IPS-20b (cell line): ENCODE measurements at regions not wholly inside any gene's neighbourhood (a gene's known extent, or its start where the extent isn't known, plus 50 kb on each side); places are given as distances from the start of the nearest gene placed in this dataset.

ENCODE experiments used
- H3K27ac ChIP-seq: one replicate; pipeline ENCODE4 v1.5.1; 2013; ENCODE audit warnings: low read length
- H3K27me3 ChIP-seq: 2 replicates; pipeline ENCODE4 v1.6.1; 2013; ENCODE audit warnings: mild to moderate bottlenecking, low read length, inconsistent platforms; ENCODE audit not compliant: insufficient read depth
- H3K36me3 ChIP-seq: 2 replicates; pipeline ENCODE4 v1.6.1; 2013; ENCODE audit warnings: low read depth, mild to moderate bottlenecking, inconsistent platforms, low read length, moderate library complexity; ENCODE audit not compliant: insufficient read depth
- H3K4me1 ChIP-seq: 2 replicates; pipeline ENCODE4 v1.6.1; 2013; ENCODE audit warnings: mild to moderate bottlenecking, control low read depth, inconsistent platforms, low read length, moderate library complexity; ENCODE audit not compliant: insufficient read depth
- H3K4me3 ChIP-seq: 2 replicates; pipeline ENCODE4 v1.5.1; 2013; ENCODE audit warnings: mild to moderate bottlenecking, low read length, inconsistent platforms
- H3K9ac ChIP-seq: 2 replicates; pipeline ENCODE4 v1.6.1; 2013; ENCODE audit warnings: low read depth, mild to moderate bottlenecking, inconsistent platforms, low read length, moderate library complexity
- H3K9me3 ChIP-seq: 2 replicates; pipeline ENCODE4 v1.6.1; 2013; ENCODE audit warnings: mild to moderate bottlenecking, low read depth, low read length, inconsistent platforms; ENCODE audit not compliant: insufficient read depth

DNA sequence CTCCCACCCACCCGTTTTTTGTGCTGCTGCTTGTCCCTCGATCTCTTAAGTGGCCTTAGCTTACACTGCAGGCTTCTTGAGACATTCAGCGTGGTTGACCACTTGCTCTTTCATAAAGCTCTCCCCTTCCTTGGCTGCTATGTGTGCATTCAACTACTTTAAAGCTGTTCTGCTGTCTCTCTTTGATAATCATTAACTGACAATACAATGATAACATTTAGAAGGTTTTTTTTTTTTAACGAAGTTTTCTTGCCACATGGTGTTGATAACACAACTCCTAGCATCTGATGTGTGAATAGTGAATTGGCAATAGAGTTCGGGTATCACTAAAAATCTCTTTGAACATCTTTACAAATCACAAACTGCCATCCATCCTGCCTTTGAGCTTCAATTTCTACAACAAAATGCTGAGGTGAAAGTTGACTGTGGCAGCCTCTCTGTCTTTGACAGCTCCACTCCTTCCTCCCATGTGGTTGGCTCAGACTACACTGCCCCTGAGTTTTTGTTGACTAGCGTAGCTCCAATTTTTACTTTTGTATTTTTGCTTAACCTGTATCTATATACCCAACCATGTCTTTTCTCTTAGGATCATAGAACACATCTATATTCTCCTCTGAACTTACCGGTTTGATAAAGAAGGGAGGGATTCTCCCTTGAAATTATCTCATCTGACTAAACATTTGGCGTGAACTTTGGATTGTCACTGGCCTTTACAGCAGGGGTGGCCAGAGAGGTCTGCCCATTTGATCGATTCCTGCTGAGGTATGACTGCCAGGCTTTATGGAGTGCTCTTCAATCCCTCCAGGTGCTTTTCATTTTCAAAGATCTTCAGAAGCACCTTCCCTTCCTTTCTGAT lies 409.4 kb upstream of the CD180 start:
- Histone ChIP-seq H3K9ac (no peak overlapping the region), H3K4me3 (no peak overlapping the region), H3K4me1 (no peaks in the 10 kb centered on the region), H3K27me3 (no peaks in the 10 kb centered on the region), H3K27ac (no peak overlapping the region), H3K36me3 (no peaks in the 10 kb centered on the region), H3K9me3 (peaks cover 18% of the 10 kb centered on the region)

DNA sequence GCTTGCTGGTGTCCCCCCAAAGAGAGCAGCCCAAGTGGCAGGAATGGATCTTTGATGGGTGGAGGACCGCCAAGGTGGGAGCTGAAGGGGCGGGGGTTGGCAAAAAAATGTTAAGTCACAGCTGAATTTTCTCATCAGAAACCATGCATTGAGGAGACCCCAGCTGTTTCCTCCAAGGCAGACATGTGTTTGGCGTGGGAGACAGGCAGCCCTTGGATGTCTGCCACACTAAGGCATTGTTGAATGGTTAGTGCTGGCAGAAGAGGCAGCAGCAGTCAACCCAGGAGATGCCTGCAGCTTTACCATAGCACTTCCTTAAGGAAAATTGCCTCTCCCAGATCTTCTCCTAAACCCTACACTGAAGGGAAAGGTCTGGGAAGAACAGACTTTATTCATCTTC lies 394.9 kb upstream of the CD180 start:
- no peaks in the 10 kb centered on the region for H3K36me3 ChIP-seq
- no peaks in the 10 kb centered on the region for H3K9me3 ChIP-seq
- no peak overlapping the region for H3K27ac ChIP-seq
- H3K4me1 ChIP-seq: no peaks in the 10 kb centered on the region
- H3K4me3 ChIP-seq: no peak overlapping the region
- H3K27me3 ChIP-seq: no peaks in the 10 kb centered on the region
- no peak overlapping the region for H3K9ac ChIP-seq

DNA sequence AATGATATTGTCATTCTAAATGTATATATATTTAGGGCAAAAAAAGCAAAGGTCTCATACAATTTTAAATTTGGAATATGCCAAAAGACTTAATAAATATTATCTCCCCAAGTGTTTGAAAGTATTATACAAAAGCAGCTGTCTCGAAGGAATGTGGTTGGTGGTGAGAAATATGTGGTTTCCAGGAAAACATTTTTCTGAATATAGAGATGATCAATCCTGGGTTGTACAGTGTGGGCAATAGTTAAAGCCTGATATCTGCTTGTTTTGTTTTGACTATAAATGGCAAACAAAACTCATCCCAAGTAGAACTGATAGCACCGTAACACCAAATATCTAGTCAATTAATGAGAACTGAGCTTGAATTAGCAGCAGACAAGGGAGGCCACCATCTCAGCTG lies 391.8 kb upstream of the CD180 start:
- Histone ChIP-seq H3K4me3 (no peak overlapping the region), H3K9me3 (no peaks in the 10 kb centered on the region), H3K27me3 (no peaks in the 10 kb centered on the region), H3K9ac (no peak overlapping the region), H3K27ac (no peak overlapping the region), H3K4me1 (no peaks in the 10 kb centered on the region), H3K36me3 (no peaks in the 10 kb centered on the region)

DNA sequence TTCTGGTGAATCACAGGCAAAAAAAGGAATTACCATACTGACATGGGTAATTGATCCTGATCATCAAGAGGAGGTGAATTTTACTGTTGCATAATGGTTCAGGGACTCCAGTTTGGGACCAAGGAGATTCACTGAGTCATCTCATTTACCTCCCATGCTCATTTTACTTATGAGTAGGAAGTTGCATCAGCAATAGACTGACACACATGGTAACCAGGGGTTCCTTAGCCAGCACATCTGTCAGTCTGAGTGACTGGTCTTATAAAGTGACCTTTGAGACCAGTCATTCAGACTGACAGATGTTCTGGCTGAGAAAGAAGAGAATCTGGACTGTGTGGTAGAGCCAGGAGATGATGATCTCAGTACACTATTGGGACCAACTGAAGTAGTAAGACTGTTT lies 384.6 kb upstream of the CD180 start:
- no peak overlapping the region for H3K4me3 ChIP-seq
- no peaks in the 10 kb centered on the region for H3K27me3 ChIP-seq
- H3K27ac ChIP-seq: no peak overlapping the region
- H3K9ac ChIP-seq: no peak overlapping the region
- no peaks in the 10 kb centered on the region for H3K36me3 ChIP-seq
- H3K9me3 ChIP-seq: no peaks in the 10 kb centered on the region
- no peaks in the 10 kb centered on the region for H3K4me1 ChIP-seq

DNA sequence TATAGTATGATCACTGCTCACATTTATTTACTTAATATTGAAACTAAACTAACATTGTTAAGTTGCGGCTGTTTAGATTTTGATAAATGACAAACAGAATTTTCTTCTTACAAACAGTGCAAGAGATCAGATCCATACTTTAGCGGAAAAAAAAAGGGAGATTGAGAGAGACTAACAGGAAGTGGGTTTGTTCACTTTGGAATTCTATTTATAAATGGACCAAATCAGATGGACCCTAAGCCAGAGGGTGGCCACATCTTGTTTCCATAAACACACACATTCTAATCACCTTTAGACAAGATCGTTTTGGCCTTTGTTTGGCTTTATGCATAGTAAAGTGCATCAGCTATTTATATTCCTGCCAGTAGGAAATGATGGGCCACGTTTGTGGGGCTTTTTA lies 381.4 kb upstream of the CD180 start:
- Histone ChIP-seq H3K27me3 (no peaks in the 10 kb centered on the region), H3K9me3 (no peaks in the 10 kb centered on the region), H3K9ac (no peak overlapping the region), H3K4me1 (no peaks in the 10 kb centered on the region), H3K27ac (no peak overlapping the region), H3K36me3 (no peaks in the 10 kb centered on the region), H3K4me3 (no peak overlapping the region)

DNA sequence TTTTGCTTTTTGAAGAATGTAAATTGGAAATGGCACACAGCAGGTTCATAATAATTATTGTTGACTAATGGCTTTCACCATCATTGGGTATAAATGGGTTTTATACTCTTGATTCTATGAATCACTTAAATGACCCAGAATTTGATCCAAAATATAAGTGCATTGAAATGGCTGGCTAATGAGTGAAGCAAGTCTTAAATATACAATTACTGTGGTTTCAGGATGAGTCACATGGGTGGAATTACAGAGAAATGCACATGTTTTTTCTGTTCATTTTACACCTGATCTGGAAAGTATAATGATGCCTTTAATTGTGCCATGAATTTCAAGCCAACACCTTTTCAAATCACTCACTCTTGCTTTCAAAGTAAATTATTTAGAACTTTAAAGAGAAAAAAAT lies 380.8 kb upstream of the CD180 start:
- Histone ChIP-seq H3K27ac (no peak overlapping the region), H3K4me1 (no peaks in the 10 kb centered on the region), H3K4me3 (no peak overlapping the region), H3K9ac (no peak overlapping the region), H3K36me3 (no peaks in the 10 kb centered on the region), H3K27me3 (no peaks in the 10 kb centered on the region), H3K9me3 (no peaks in the 10 kb centered on the region)

DNA sequence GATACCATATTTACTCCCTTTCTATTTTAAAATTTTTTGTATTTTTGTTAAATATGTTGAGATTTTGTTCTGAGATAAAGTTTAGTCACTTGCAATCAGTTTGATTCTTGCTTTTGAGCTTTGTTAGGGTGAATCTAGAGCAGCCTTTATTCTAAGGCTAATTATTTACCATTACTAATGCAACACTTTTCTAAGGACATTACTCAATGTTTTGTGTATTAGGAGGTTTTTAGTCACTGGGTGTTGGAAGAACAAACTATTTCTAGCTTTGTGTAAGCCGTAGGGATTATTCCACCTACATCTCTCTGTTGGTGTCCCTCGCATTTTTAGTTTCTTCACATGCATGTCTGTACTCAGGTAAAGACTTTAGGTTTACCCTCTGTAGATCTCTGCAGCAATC lies 379.5 kb upstream of the CD180 start:
- Histone ChIP-seq H3K9ac (no peak overlapping the region), H3K36me3 (no peaks in the 10 kb centered on the region), H3K27ac (no peak overlapping the region), H3K4me1 (no peaks in the 10 kb centered on the region), H3K9me3 (no peaks in the 10 kb centered on the region), H3K27me3 (no peaks in the 10 kb centered on the region), H3K4me3 (no peak overlapping the region)

DNA sequence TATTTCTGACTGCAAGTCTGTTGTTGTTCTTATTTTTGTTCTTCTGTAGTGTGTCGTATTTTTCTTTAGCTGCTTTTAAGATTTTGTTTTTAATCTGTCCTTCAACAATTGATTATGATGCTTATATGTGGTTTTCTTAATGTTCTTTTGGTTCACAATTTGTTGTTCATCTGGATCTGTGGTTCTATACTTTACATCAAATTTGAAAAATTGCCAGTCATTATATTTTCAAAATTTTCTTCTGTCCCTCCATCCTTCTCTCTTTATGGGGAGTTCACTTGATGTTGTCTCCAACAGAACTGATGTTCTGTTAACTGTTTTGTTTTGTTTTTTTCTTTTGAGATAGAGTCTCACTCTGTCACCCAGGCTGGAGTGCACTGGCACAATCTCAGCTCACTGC lies 378.5 kb upstream of the CD180 start:
- Histone ChIP-seq H3K9ac (no peak overlapping the region), H3K36me3 (no peaks in the 10 kb centered on the region), H3K9me3 (no peaks in the 10 kb centered on the region)

DNA sequence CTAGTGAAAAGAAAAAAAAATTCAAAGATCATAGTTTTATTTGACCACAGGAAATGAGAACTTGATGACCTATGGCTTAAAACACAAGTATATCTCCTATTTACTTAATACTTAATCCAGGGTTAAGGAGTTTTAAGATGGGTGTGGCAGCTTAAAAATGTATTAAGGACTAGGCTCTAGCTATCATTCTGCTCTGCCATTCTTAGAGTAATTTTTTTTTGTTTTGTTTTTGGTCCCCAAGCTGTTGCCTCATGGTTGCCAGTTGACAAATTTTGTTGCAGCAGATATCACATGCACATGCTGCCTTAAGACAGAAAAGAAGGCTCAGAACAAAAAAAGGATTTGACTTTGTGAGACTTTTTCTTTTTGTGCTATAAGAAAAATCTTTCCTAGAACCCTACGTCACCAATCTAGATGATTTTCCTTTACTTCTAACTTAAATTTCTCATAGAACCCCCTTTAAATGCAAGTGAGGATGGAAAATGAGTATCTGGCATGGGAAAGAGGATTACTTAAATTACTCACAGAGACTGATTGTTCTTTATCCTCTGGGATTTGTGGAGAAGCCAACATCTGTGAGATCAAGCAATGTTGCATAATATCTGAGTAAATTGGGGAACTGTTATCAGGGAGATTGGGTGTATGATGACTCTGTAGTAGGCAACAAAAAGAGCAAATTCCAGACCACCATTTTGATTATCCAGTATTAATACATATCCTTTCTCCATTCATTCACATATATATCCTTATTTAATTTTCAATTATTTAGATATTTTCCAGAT lies 364.7 kb upstream of the CD180 start:
- Histone ChIP-seq H3K9ac (no peak overlapping the region), H3K27ac (no peak overlapping the region), H3K4me1 (no peaks in the 10 kb centered on the region), H3K36me3 (no peaks in the 10 kb centered on the region), H3K4me3 (no peak overlapping the region), H3K9me3 (peaks cover 6% of the 10 kb centered on the region; the same call in 1 of the 2 replicates), H3K27me3 (no peaks in the 10 kb centered on the region)

More for the DNA sequence above, 378.5 kb upstream of the CD180 start:
- H3K27me3 ChIP-seq: no peaks in the 10 kb centered on the region
- H3K27ac ChIP-seq: no peak overlapping the region
- no peak overlapping the region for H3K4me3 ChIP-seq
- H3K4me1 ChIP-seq: no peaks in the 10 kb centered on the region

DNA sequence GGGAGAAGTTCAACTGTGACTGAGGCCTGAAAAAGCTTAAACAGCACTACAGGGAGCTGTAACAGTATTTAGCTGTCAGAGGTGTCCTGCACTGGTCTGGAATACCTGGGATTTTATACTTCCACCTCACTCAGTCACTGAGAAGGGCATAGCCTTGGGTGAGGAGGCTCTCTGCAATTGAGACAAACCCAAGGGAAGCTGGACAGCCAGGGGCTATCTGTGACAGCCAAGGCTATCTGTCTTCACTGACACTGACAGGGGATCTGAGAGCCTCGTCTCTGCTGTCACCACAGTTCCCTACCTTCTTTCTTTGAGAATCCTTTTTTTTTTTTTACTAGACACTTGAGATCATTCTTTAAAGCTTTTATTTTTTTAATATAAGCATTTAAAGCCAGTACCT lies 356.2 kb upstream of the CD180 start:
- Histone ChIP-seq H3K36me3 (no peaks in the 10 kb centered on the region), H3K27ac (no peak overlapping the region), H3K9ac (no peak overlapping the region), H3K4me1 (no peaks in the 10 kb centered on the region), H3K9me3 (no peaks in the 10 kb centered on the region), H3K27me3 (no peaks in the 10 kb centered on the region), H3K4me3 (no peak overlapping the region)

DNA sequence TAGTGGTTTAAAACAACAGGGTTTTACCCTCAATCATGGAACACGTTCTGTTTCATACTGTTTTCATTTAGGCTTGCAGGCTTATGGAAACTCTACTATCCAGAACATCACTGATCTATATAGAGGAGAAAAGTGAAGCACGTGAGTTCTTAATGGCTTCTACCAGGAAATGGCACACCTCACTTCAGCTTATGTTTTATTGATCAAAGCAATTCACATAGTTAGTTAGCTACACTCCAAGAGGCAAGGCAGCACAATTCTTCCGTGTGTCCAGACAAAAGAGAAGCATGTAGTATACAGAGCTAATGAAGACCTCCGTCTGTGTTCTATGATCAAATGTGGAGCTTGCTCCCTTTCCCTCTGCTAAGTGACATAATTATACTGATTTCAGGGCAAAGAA lies 353.3 kb upstream of the CD180 start:
- Histone ChIP-seq H3K27ac (no peak overlapping the region), H3K9me3 (no peaks in the 10 kb centered on the region), H3K9ac (no peak overlapping the region), H3K36me3 (no peaks in the 10 kb centered on the region), H3K4me1 (no peaks in the 10 kb centered on the region), H3K27me3 (no peaks in the 10 kb centered on the region), H3K4me3 (no peak overlapping the region)

DNA sequence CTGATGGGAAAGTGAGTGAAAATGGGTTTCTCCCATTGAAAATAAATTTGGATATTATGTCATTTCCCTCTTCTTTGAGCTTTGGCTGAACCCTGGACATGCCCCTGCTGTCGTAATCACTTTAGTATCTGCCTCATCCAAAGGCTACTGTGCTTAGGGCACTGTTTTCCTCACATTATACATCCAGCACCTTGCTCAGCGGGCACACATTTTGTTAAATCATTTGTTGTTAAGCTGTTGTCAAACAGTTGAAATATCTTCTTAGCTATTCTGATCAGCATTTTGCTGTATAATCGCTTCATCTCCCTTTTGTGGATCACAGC lies 352.7 kb upstream of the CD180 start:
- H3K36me3 ChIP-seq: no peaks in the 10 kb centered on the region
- no peak overlapping the region for H3K9ac ChIP-seq
- H3K27me3 ChIP-seq: no peaks in the 10 kb centered on the region
- no peak overlapping the region for H3K27ac ChIP-seq
- H3K4me1 ChIP-seq: no peaks in the 10 kb centered on the region
- no peaks in the 10 kb centered on the region for H3K9me3 ChIP-seq
- H3K4me3 ChIP-seq: no peak overlapping the region
